Endodermal cell (in vitro differentiated cells): ENCODE measurements at regions not wholly inside any gene's neighbourhood (a gene's known extent, or its start where the extent isn't known, plus 50 kb on each side); places are given as distances from the start of the nearest gene placed in this dataset.

Experiments
- DNase-seq: peaks from one replicate; pipeline ENCODE4 v3.0.0-alpha.2; 2017
- H3K27ac ChIP-seq: 2 replicates; pipeline ENCODE4 v1.5.1; 2013; ENCODE audit warnings: mild to moderate bottlenecking, low read depth, low read length, moderate library complexity
- H3K27me3 ChIP-seq: 2 replicates; pipeline ENCODE4 v1.6.1; 2013; ENCODE audit warnings: mild to moderate bottlenecking, low read length, moderate library complexity; ENCODE audit not compliant: insufficient read depth, control insufficient read depth, poor library complexity, severe bottlenecking
- H3K36me3 ChIP-seq: 2 replicates; pipeline ENCODE4 v1.7.0; 2013; ENCODE audit warnings: mild to moderate bottlenecking, low read length, moderate library complexity; ENCODE audit not compliant: control insufficient read depth, insufficient read depth
- H3K4me1 ChIP-seq: one replicate; pipeline ENCODE4 v1.7.0; 2013; ENCODE audit warnings: low read length; ENCODE audit not compliant: control insufficient read depth, insufficient read depth
- H3K4me3 ChIP-seq: 2 replicates; pipeline ENCODE4 v1.5.1; 2013; ENCODE audit warnings: mild to moderate bottlenecking, low read length, moderate library complexity
- H3K9ac ChIP-seq: 2 replicates; pipeline ENCODE4 v1.6.1; 2013; ENCODE audit warnings: mild to moderate bottlenecking, low read length, moderate library complexity; ENCODE audit not compliant: poor library complexity, severe bottlenecking; ENCODE audit errors: extremely low read depth
- H3K9me3 ChIP-seq: 2 replicates; pipeline ENCODE4 v1.6.1; 2013; ENCODE audit warnings: mild to moderate bottlenecking, low read length, moderate library complexity; ENCODE audit not compliant: control insufficient read depth
- H3K27ac Mint-ChIP-seq: 2 replicates; pipeline ENCODE4 v1.8.0; 2020; ENCODE audit warnings: mixed read lengths
- H3K27me3 Mint-ChIP-seq: 2 replicates; pipeline ENCODE4 v1.8.0; 2021; ENCODE audit warnings: mild to moderate bottlenecking, mixed read lengths; ENCODE audit not compliant: insufficient read depth
- H3K36me3 Mint-ChIP-seq: 2 replicates; pipeline ENCODE4 v1.8.0; 2020; ENCODE audit warnings: low read depth, mixed read lengths
- H3K4me1 Mint-ChIP-seq: 2 replicates; pipeline ENCODE4 v1.8.0; 2020; ENCODE audit warnings: mixed read lengths
- H3K4me3 Mint-ChIP-seq: 2 replicates; pipeline ENCODE4 v1.8.0; 2020; ENCODE audit warnings: mild to moderate bottlenecking, moderate library complexity, mixed read lengths
- H3K9me3 Mint-ChIP-seq: 2 replicates; pipeline ENCODE4 v1.8.0; 2020; ENCODE audit warnings: mild to moderate bottlenecking, mixed read lengths
- CTCF ChIP-seq: fragments of 200-600 bp; sonication (generic); conservative IDR thresholded peaks from 2 replicates; pipeline ENCODE4 v1.5.0; 2021; ENCODE audit warnings: antibody characterized with exemption, mild to moderate bottlenecking
- WGBS, 2 experiments: methylation state at CpG; one replicate each; pipeline versions ENCODE4 v1.1.5 to v1.1.7; 2013; ENCODE audit warnings: missing lambda C conversion rate in 2 of 2, mixed read lengths in 1 of 2; ENCODE audit not compliant: insufficient coverage in 1 of 2, insufficient read length in 1 of 2; 5-methylcytosine and 5-hydroxymethylcytosine counted together

- H3K4me1 Mint-ChIP-seq: peaks cover 14% of the 10 kb centered on the region
- peaks cover 3% of the 10 kb centered on the region for H3K36me3 Mint-ChIP-seq
- Histone ChIP-seq H3K4me3 (no peak overlapping the region), H3K27ac (no peak overlapping the region), H3K9me3 (peaks cover 12% of the 10 kb centered on the region), H3K36me3 (no peaks in the 10 kb centered on the region), H3K9ac (no peak overlapping the region), H3K27me3 (no peaks in the 10 kb centered on the region), H3K4me1 (no peaks in the 10 kb centered on the region)
- no peaks in the 10 kb centered on the region for H3K27me3 Mint-ChIP-seq
- no peak for TF ChIP-seq CTCF
- no peak overlapping the region for H3K27ac Mint-ChIP-seq
- peaks cover 11% of the 10 kb centered on the region for H3K9me3 Mint-ChIP-seq
- 95% methylated on average over 3 of the region's 3 CpGs; no CpG with 5 or more reads in 1 of the 2 experiments for WGBS, 2 experiments
- no peak for DNase-seq
- H3K4me3 Mint-ChIP-seq: no peak overlapping the region
Measured at GRCh38 chr5:82540301-82540700, 262.1 kb upstream of the RPS23 start.

GRCh38 chr5:82538339-82539034, 260.3 kb upstream of the RPS23 start:
- H3K36me3 ChIP-seq: no peaks in the 10 kb centered on the region
- 92 to 100% methylated on average over 4 to 5 of the region's 5 CpGs for WGBS, 2 experiments
- H3K9me3 ChIP-seq: peaks cover 3% of the 10 kb centered on the region
- no peak overlapping the region for H3K27ac ChIP-seq
- no peaks in the 10 kb centered on the region for H3K4me1 ChIP-seq
- Mint-ChIP-seq H3K4me3 (no peak overlapping the region), H3K36me3 (no peaks in the 10 kb centered on the region), H3K4me1 (peaks cover 14% of the 10 kb centered on the region), H3K9me3 (peaks cover 4% of the 10 kb centered on the region), H3K27me3 (no peaks in the 10 kb centered on the region), H3K27ac (no peak overlapping the region)
- no peaks in the 10 kb centered on the region for H3K27me3 ChIP-seq
- DNase-seq: no peak
- TF ChIP-seq CTCF: no peak
- H3K4me3 ChIP-seq: no peak overlapping the region
- no peak overlapping the region for H3K9ac ChIP-seq

GRCh38 chr5:82537687-82538306, 259.6 kb upstream of the RPS23 start:
- H3K27ac ChIP-seq: no peak overlapping the region
- no peak overlapping the region for H3K9ac ChIP-seq
- no peaks in the 10 kb centered on the region for H3K36me3 Mint-ChIP-seq
- DNase-seq: no peak
- no peak for TF ChIP-seq CTCF
- peaks cover 14% of the 10 kb centered on the region for H3K4me1 Mint-ChIP-seq
- H3K9me3 ChIP-seq: no peaks in the 10 kb centered on the region
- 92 to 98% methylated on average over 7 to 10 of the region's 10 CpGs for WGBS, 2 experiments
- H3K4me1 ChIP-seq: no peaks in the 10 kb centered on the region
- H3K27me3 ChIP-seq: no peaks in the 10 kb centered on the region
- no peak overlapping the region for H3K27ac Mint-ChIP-seq
- peaks cover 8% of the 10 kb centered on the region for H3K9me3 Mint-ChIP-seq
- H3K4me3 ChIP-seq: no peak overlapping the region
- no peak overlapping the region for H3K4me3 Mint-ChIP-seq
- no peaks in the 10 kb centered on the region for H3K27me3 Mint-ChIP-seq
- no peaks in the 10 kb centered on the region for H3K36me3 ChIP-seq
